ENCODE measurements at regions not wholly inside any gene's neighbourhood (a gene's known extent, or its start where the extent isn't known, plus 50 kb on each side); places are given as distances from the start of the nearest gene placed in this dataset.

GRCh38 chr5:93071710-93072109, 509.3 kb downstream of the NR2F1-AS1 start:
- TF ChIP-seq CTCF (IDR thresholded peaks at IDR 0.05), result no peak
- TF ChIP-seq POLR2A (IDR thresholded peaks at IDR 0.05), result no peak
